HL-60 (cell line): ENCODE measurements at regions not wholly inside any gene's neighbourhood (a gene's known extent, or its start where the extent isn't known, plus 50 kb on each side); places are given as distances from the start of the nearest gene placed in this dataset.

Experiments
- DNase-seq, 2 experiments: peaks; one replicate each; pipeline ENCODE4 v3.0.0-alpha.2; 2010 to 2020; ENCODE audit warnings: low read depth in 1 of 2, low spot score in 1 of 2
- H3K27ac ChIP-seq: fragments of 250-450 bp; sonication (Bioruptor Pico); replicated peaks from 2 replicates; pipeline ENCODE4 v1.5.1; 2020; ENCODE audit warnings: mild to moderate bottlenecking, moderate library complexity
- H3K27me3 ChIP-seq: fragments of 250-450 bp; sonication (Bioruptor Pico); 2 replicates; pipeline ENCODE4 v1.5.1; 2021; ENCODE audit warnings: mild to moderate bottlenecking, moderate library complexity; ENCODE audit not compliant: insufficient read depth, poor library complexity, severe bottlenecking
- H3K4me3 ChIP-seq: replicated peaks from 2 replicates; pipeline ENCODE4 v1.5.1; 2011; ENCODE audit warnings: mild to moderate bottlenecking, control low read depth, low read length; ENCODE audit not compliant: insufficient read depth
- GABPA ChIP-seq: IDR thresholded peaks from 2 replicates; pipeline ENCODE4 v1.6.1; 2012; ENCODE audit warnings: low read depth
- POLR2AphosphoS5 ChIP-seq: IDR thresholded peaks from 2 replicates; pipeline ENCODE4 v1.6.1; 2012; ENCODE audit warnings: low read depth
- REST ChIP-seq: IDR thresholded peaks from 2 replicates; pipeline ENCODE4 v1.6.1; 2012; ENCODE audit warnings: low read depth; ENCODE audit not compliant: insufficient replicate concordance
- SPI1 ChIP-seq: IDR thresholded peaks from 2 replicates; pipeline ENCODE4 v1.6.1; 2012; ENCODE audit warnings: low read depth, mild to moderate bottlenecking, borderline replicate concordance
- TF ChIP-seq, protein P1 (sequence below): IDR thresholded peaks from one replicate; pipeline ENCODE4 v1.5.1; 2011; ENCODE audit warnings: low read length, control low read depth, inconsistent platforms; ENCODE audit not compliant: insufficient read depth

- TF ChIP-seq, protein P1, sequence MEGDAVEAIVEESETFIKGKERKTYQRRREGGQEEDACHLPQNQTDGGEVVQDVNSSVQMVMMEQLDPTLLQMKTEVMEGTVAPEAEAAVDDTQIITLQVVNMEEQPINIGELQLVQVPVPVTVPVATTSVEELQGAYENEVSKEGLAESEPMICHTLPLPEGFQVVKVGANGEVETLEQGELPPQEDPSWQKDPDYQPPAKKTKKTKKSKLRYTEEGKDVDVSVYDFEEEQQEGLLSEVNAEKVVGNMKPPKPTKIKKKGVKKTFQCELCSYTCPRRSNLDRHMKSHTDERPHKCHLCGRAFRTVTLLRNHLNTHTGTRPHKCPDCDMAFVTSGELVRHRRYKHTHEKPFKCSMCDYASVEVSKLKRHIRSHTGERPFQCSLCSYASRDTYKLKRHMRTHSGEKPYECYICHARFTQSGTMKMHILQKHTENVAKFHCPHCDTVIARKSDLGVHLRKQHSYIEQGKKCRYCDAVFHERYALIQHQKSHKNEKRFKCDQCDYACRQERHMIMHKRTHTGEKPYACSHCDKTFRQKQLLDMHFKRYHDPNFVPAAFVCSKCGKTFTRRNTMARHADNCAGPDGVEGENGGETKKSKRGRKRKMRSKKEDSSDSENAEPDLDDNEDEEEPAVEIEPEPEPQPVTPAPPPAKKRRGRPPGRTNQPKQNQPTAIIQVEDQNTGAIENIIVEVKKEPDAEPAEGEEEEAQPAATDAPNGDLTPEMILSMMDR = no peak
- TF ChIP-seq REST (no peak), GABPA (no peak), POLR2AphosphoS5 (no peak), SPI1 (no peak)
- no peaks in the 10 kb centered on the region for H3K27me3 ChIP-seq
- no peak for DNase-seq
- no peak overlapping the region for H3K4me3 ChIP-seq
- no peak overlapping the region for H3K27ac ChIP-seq
Measured at GRCh38 chr5:84961193-84961592, 576.5 kb upstream of the EDIL3 start.

DNA sequence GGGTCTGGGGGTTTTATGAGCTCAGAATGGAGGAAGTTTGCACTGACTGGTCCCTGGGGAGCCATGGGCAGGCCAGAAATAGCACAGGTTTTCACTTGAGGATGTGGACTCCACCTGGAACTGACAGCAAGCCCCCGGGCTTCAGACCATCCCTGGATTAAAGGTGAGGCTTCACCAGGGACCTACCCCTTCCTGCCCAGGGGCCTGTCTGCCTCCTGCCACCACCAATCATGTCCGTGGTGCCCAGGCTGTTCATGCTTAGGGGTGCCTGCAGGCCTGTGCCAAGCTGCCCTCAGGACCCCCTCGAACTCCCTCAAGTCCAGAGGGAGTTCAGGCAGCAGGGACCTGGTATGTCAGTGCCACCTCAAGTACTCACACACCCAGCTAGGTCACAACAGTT, 577.2 kb upstream of the EDIL3 start:
- no peak overlapping the region for H3K4me3 ChIP-seq
- no peak overlapping the region for H3K27ac ChIP-seq
- DNase-seq = no peak
- H3K27me3 ChIP-seq = no peaks in the 10 kb centered on the region
- no peak for TF ChIP-seq GABPA
- no peak for TF ChIP-seq SPI1
- TF ChIP-seq, protein P1 = no peak
- no peak for TF ChIP-seq POLR2AphosphoS5
- TF ChIP-seq REST = no peak

DNA sequence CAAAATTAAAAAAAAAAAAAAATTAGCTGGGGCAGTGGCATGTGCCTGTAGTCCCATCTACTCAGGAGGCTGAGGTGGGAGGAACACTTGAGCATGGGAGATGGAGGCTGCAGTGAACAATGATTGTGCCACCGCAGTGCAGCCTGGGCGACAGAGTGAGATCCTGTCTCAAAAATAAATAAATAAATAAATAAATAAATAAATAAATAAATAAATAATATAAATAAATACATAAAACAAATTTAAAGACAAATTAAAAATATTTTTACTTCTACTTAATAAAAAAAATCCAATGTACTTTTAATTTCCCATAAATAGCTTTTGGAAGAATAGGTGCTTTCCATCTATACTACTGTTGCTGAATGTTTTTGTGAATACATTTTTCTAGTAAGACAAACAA, 598.4 kb upstream of the EDIL3 start:
- Histone ChIP-seq H3K27me3 (no peaks in the 10 kb centered on the region), H3K4me3 (no peak overlapping the region), H3K27ac (no peak overlapping the region)
- TF ChIP-seq, protein P1 = no peak
- TF ChIP-seq SPI1 = no peak
- TF ChIP-seq POLR2AphosphoS5 = no peak
- TF ChIP-seq GABPA = no peak
- TF ChIP-seq REST = no peak
- DNase-seq = no peak
